Esophagus muscularis mucosa (tissue), 4 donors: ENCODE measurements at regions not wholly inside any gene's neighbourhood (a gene's known extent, or its start where the extent isn't known, plus 50 kb on each side); places are given as distances from the start of the nearest gene placed in this dataset.
"Not testable (repeated sequence)": the region's sequence is repeated elsewhere in the genome, so short reads cannot be mapped to it uniquely, and the experiment has no call there.

Source experiments
- DNase-seq: peaks from one replicate; pipeline ENCODE4 v3.0.0-alpha.2; 2017; ENCODE audit errors: extremely low spot score
- H3K27ac ChIP-seq, 4 donors: fragments of 200-600 bp; sonication (generic); replicated peaks in 1 of 4; 1 replicate in 3 of 4; 2 replicates in 1 of 4; pipeline ENCODE4 v1.5.1; 2016 to 2019; ENCODE audit warnings: mild to moderate bottlenecking in 1 of 4
- H3K27me3 ChIP-seq, 4 donors: fragments of 200-600 bp; sonication (generic); one replicate each; pipeline versions ENCODE4 v1.5.1 to v1.6.0; 2016 to 2019
- H3K36me3 ChIP-seq, 4 donors: fragments of 200-600 bp; sonication (generic); one replicate each; pipeline ENCODE4 v1.5.1; 2016 to 2019
- H3K4me1 ChIP-seq, 4 donors: fragments of 200-600 bp; sonication (generic); one replicate each; pipeline ENCODE4 v1.5.1; 2016 to 2019
- H3K4me3 ChIP-seq, 4 donors: fragments of 200-600 bp; sonication (generic); 1 replicate in 2 of 4; 2 replicates in 2 of 4; pipeline ENCODE4 v1.5.1; 2016 to 2019; ENCODE audit warnings: mild to moderate bottlenecking in 4 of 4, moderate library complexity in 1 of 4
- H3K9me3 ChIP-seq, 4 donors: fragments of 200-600 bp; sonication (generic); 1 replicate in 3 of 4; 2 replicates in 1 of 4; pipeline ENCODE4 v1.5.1; 2016 to 2019
- EP300 ChIP-seq: sonication (generic); formaldehyde crosslinking; IDR thresholded peaks from one replicate; pipeline ENCODE4 v1.6.1; 2017; ENCODE audit warnings: antibody characterized with exemption
- POLR2A ChIP-seq: fragments of 450-650 bp; IDR thresholded peaks from one replicate; pipeline ENCODE4 v1.6.1; 2017; ENCODE audit warnings: antibody characterized with exemption, moderate library complexity, mild to moderate bottlenecking, low read depth
- POLR2AphosphoS5 ChIP-seq, 2 donors: sonication (generic); formaldehyde crosslinking; IDR thresholded peaks; one replicate each; pipeline ENCODE4 v1.6.1; 2017; ENCODE audit warnings: antibody characterized with exemption in 2 of 2
- WGBS: methylation state at CpG from one replicate; pipeline ENCODE4 v1.1.5; 2018; 5-methylcytosine and 5-hydroxymethylcytosine counted together
- intact Hi-C: fragments of 100-400 bp; cut with DNase I; formaldehyde crosslinking; loops from one replicate; pipeline ENCODE4 v1.15.1; 2023
- TF ChIP-seq, protein P1 (sequence below), 3 experiments: fragments of 200-600 bp in 2 of 3; fragments of 450-650 bp in 1 of 3; sonication (generic) in 2 of 3; IDR thresholded peaks; one replicate each; pipeline ENCODE4 v1.5.1; 2017 to 2019; ENCODE audit warnings: antibody characterized with exemption in 3 of 3, mild to moderate bottlenecking in 2 of 3, moderate library complexity in 1 of 3

DNA sequence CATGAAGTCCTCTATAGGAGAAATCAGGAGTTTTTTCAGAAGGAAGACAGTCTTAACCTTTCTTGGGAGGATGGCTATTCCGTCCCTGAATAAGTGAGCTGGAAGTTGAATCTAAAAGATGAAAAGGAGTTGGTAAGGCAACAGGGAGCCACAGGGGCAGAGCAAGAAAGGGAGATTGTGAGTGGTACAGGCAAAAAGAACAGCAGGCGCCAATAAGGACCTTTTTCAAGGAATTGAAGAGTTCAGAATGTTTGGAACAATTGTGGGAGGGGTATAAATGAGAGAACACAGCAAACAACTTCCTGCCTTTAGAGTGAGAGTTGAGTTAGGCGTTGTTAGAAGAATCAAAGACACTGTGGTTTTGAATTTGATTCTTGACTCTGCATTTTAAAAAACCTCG lies 1003.7 kb downstream of the EPHA7 start:
- no peaks in the 10 kb centered on the region for H3K4me1 ChIP-seq
- no peak for DNase-seq
- no peak overlapping the region for H3K27ac ChIP-seq
- no peak overlapping the region for H3K4me3 ChIP-seq
- TF ChIP-seq, protein P1, sequence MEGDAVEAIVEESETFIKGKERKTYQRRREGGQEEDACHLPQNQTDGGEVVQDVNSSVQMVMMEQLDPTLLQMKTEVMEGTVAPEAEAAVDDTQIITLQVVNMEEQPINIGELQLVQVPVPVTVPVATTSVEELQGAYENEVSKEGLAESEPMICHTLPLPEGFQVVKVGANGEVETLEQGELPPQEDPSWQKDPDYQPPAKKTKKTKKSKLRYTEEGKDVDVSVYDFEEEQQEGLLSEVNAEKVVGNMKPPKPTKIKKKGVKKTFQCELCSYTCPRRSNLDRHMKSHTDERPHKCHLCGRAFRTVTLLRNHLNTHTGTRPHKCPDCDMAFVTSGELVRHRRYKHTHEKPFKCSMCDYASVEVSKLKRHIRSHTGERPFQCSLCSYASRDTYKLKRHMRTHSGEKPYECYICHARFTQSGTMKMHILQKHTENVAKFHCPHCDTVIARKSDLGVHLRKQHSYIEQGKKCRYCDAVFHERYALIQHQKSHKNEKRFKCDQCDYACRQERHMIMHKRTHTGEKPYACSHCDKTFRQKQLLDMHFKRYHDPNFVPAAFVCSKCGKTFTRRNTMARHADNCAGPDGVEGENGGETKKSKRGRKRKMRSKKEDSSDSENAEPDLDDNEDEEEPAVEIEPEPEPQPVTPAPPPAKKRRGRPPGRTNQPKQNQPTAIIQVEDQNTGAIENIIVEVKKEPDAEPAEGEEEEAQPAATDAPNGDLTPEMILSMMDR (IDR thresholded peaks at IDR 0.05), result no peak
- TF ChIP-seq POLR2A, result no peak
- no peak for TF ChIP-seq EP300
- no peak for TF ChIP-seq POLR2AphosphoS5 (IDR thresholded peaks at IDR 0.05)
- peaks cover 0 to 16% (median 8%) of the 10 kb centered on the region in 4 donors for H3K9me3 ChIP-seq
- intact Hi-C loops, result no loop called here
- 40% methylated on average over 4 of the region's 4 CpGs for WGBS
- H3K27me3 ChIP-seq, result no peaks in the 10 kb centered on the region
- no peaks in the 10 kb centered on the region for H3K36me3 ChIP-seq

DNA sequence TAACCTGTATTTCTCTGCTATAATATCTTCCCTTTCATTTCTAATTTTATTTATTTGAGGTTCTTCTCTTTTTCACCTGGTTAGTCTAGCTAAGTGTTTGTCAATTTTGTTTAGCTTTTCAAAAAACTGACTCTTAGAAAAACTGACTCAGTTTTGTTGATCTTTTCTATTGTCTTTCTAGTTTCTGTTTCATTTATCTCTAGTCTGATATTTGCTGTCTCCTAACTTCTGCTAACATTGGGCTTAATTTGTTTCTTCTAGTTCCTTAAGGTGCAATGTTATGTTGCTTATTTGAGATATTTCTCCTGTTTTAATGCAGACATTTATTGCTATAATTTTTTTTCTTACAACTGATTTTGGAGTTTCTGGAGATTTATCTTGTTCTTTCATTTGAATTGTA lies 1011.0 kb downstream of the EPHA7 start:
- intact Hi-C loops, result no loop called here
- H3K4me1 ChIP-seq, result no peaks in the 10 kb centered on the region
- no peak overlapping the region for H3K27ac ChIP-seq

DNA sequence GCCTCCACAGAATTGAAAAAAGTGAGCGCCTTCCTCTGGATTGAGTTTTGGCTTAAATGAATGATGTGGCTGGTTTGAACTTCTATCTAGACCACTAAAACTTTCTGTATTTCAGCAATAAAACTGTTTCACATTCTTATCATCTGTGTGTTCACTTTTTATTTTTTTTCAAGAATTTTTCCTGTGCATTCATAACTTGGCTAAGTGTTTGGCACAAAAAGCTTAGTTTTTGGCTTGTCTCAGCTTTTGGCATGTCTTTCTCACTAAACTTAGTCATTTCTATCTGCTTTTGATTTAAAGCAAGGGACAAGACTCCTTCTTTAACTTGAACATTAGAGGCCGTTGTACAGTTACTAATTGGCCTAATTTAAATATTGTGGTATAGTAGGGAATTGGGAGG lies 1015.1 kb downstream of the EPHA7 start:
- TF ChIP-seq POLR2A (no peak), EP300 (no peak), POLR2AphosphoS5 (IDR thresholded peaks at IDR 0.05) (no peak)
- TF ChIP-seq, protein P1 (IDR thresholded peaks at IDR 0.05), result no peak
- intact Hi-C loops, result no loop called here
- Histone ChIP-seq H3K36me3 (no peaks in the 10 kb centered on the region), H3K4me3 (no peak overlapping the region), H3K9me3 (no peaks in the 10 kb centered on the region), H3K27ac (no peak overlapping the region), H3K4me1 (no peaks in the 10 kb centered on the region), H3K27me3 (no peaks in the 10 kb centered on the region)
- WGBS, result 87% methylated on average over 2 of the region's 2 CpGs
- no peak for DNase-seq

More for the DNA sequence above, 1011.0 kb downstream of the EPHA7 start:
- Histone ChIP-seq H3K36me3 (no peaks in the 10 kb centered on the region), H3K4me3 (no peak overlapping the region), H3K27me3 (no peaks in the 10 kb centered on the region), H3K9me3 (peaks cover 0 to 20% (median 8%) of the 10 kb centered on the region in 4 donors)
- TF ChIP-seq EP300 (no peak), POLR2A (no peak), POLR2AphosphoS5 (IDR thresholded peaks at IDR 0.05) (no peak)
- TF ChIP-seq, protein P1 (IDR thresholded peaks at IDR 0.05), result no peak
- no peak for DNase-seq

DNA sequence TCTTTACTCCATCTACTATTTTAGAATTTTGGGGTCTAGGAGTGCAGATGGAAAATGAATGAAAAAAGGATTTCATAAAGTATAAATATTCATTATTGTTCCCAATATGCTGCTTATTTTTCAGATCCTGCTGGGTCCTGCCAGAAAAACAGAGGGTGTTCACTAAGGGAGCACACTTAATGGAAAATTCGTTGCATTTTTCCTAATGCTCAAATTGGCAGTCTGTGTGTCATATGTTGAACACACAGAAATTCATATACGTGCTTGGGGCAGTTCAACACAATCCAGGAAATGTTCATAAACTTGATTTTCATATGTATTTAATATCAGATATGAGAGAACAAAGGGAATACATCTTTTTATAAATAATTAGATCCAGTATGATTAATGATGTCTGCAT lies 1019.4 kb downstream of the EPHA7 start:
- no peaks in the 10 kb centered on the region for H3K36me3 ChIP-seq
- H3K27ac ChIP-seq, result no peak overlapping the region
- intact Hi-C loops, result no loop called here
- H3K4me1 ChIP-seq, result no peaks in the 10 kb centered on the region
- 62% methylated on average over 2 of the region's 2 CpGs for WGBS
- DNase-seq, result no peak
- H3K4me3 ChIP-seq, result no peak overlapping the region
- H3K27me3 ChIP-seq, result no peaks in the 10 kb centered on the region
- TF ChIP-seq POLR2A (no peak), EP300 (no peak), POLR2AphosphoS5 (IDR thresholded peaks at IDR 0.05) (no peak)
- TF ChIP-seq, protein P1 (IDR thresholded peaks at IDR 0.05), result no peak
- H3K9me3 ChIP-seq, result no peaks in the 10 kb centered on the region

DNA sequence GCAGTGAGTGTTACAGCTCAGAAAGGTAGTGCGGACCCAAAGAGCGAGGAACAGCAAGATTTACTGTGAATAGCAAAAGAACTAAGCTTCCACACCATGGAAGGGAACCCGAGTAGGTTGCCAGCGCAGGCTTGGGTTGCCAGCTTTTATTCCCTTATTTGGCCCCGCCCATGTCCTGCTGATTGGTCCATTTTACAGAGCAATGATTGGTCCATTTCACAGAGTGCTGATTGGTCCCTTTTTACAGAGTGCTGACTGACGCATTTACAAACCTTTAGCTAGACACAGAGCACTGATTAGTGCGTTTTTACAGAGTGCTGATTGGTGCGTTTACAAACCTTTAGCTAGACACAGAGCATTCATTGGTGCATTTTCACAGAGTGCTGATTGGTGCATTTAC lies 1030.7 kb downstream of the EPHA7 start:
- WGBS, result 93% methylated on average over 8 of the region's 8 CpGs
- H3K27ac ChIP-seq, DNase-seq, H3K36me3 ChIP-seq, H3K4me3 ChIP-seq, H3K9me3 ChIP-seq, H3K4me1 ChIP-seq, H3K27me3 ChIP-seq, intact Hi-C loops: not testable (repeated sequence)
